Hematopoietic multipotent progenitor cell treated with erythropoietin and hydrocortisone succinate and interleukin-3 and kit ligand, for 17 days (in vitro differentiated cells): ENCODE measurements at regions not wholly inside any gene's neighbourhood (a gene's known extent, or its start where the extent isn't known, plus 50 kb on each side); places are given as distances from the start of the nearest gene placed in this dataset.
"Not testable (repeated sequence)": the region's sequence is repeated elsewhere in the genome, so short reads cannot be mapped to it uniquely, and the experiment has no call there.

Source experiments
- DNase-seq: peaks from one replicate; pipeline ENCODE4 v3.0.0-alpha.2; 2015; ENCODE audit warnings: low spot score

- DNase-seq: no peak
These were observed 83.2 kb upstream of the MAP3K1 start for GRCh38 chr5:56732121-56732520.

GRCh38 chr5:56731473-56731872, 83.9 kb upstream of the MAP3K1 start:
- not testable (repeated sequence) for DNase-seq

GRCh38 chr5:56729488-56729887, 85.9 kb upstream of the MAP3K1 start:
- no peak for DNase-seq

GRCh38 chr5:56725711-56726411, 89.5 kb upstream of the MAP3K1 start:
- no peak for DNase-seq

- DNase-seq: not testable (repeated sequence)
These were observed 90.5 kb upstream of the MAP3K1 start for GRCh38 chr5:56724857-56725256.

GRCh38 chr5:56722317-56722716, 93.0 kb upstream of the MAP3K1 start:
- DNase-seq: no peak

GRCh38 chr5:56717253-56717987, 97.9 kb upstream of the MAP3K1 start:
- DNase-seq: no peak

GRCh38 chr5:56715986-56716385, 99.4 kb upstream of the MAP3K1 start:
- DNase-seq: no peak

- DNase-seq: no peak
These were observed 102.3 kb upstream of the MAP3K1 start for GRCh38 chr5:56712895-56713591.

- DNase-seq: no peak
These were observed 104.3 kb upstream of the MAP3K1 start for GRCh38 chr5:56710826-56711590.

GRCh38 chr5:56706504-56706903, 108.8 kb upstream of the MAP3K1 start:
- no peak for DNase-seq

- no peak for DNase-seq
These were observed 110.1 kb upstream of the MAP3K1 start for GRCh38 chr5:56705217-56705616.

GRCh38 chr5:56703952-56704351, 111.4 kb upstream of the MAP3K1 start:
- no peak for DNase-seq

- DNase-seq: no peak
These were observed 114.6 kb upstream of the MAP3K1 start for GRCh38 chr5:56700711-56701110.

- DNase-seq: no peak
These were observed 115.8 kb upstream of the MAP3K1 start for GRCh38 chr5:56699538-56699937.

GRCh38 chr5:56698463-56699381, 116.6 kb upstream of the MAP3K1 start:
- no peak for DNase-seq

- no peak for DNase-seq
These were observed 118.4 kb upstream of the MAP3K1 start for GRCh38 chr5:56696900-56697299.

- no peak for DNase-seq
These were observed 122.1 kb upstream of the MAP3K1 start for GRCh38 chr5:56693220-56693579.

GRCh38 chr5:56692359-56693219, 122.8 kb upstream of the MAP3K1 start:
- no peak for DNase-seq

GRCh38 chr5:56688402-56688801, 126.9 kb upstream of the MAP3K1 start:
- peak; percentile 21 for DNase-seq
